ENCODE measurements at regions not wholly inside any gene's neighbourhood (a gene's known extent, or its start where the extent isn't known, plus 50 kb on each side); places are given as distances from the start of the nearest gene placed in this dataset.

DNA sequence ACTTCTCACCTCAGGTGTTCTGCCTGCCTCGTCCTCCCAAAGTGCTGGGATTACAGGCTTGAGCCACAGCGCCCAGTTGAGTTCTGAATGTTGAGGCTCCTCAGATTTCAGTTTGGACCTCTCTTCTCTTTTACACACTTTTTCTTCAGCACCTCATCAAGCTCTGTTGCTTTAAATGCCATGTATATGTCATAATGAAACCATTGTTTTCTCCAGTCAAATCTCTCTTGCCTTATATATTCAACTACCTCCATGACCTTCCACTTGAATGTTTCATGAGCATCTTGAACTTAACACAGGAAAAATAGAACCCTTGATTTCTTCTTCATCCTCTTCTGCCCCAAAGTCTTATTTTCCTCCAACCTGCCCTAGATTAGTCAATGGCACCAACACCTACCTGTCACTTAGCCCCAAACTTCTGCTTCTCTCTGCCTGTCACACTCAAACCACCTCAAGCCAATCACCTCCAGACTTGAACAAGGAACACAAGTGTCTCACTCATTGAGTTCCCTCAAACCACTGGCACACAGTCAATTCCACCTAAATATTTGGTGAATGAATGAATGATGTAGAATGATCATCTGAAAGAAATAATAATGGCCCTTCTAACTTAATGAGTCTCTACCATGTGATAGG, 161.0 kb upstream of the SGK1 start:
- DNase-seq, result no peak

DNA sequence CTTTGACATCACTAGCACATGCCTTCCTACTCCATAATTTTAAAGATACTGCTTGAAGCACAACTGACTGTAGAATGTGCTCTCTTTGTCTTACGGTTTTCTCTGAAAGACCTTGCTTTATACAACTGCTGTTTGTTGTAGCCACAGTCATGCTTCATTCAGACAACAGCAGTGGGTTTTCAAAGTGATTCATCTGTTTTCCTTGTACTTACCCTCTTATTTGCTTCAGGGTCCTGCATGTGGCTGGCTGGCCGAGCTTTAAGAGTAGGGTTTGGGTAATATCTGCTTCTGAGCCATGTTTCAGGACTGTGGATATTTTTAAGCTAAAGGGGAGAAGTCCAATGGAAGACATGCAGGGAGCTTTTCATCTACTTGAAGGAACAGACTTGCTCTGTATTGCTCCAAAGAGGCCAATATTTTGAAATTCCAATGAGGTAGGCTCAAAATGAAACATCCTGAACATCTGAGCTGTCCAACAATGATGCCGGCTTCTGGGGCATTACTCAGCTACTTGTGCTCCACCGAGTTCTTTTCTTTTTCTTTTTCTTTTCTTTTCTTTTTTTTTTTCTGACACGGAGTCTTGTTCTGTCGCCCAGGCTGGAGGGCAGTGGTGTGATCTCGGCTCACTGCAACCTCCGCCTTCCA, 160.2 kb upstream of the SGK1 start:
- DNase-seq, result no peak

DNA sequence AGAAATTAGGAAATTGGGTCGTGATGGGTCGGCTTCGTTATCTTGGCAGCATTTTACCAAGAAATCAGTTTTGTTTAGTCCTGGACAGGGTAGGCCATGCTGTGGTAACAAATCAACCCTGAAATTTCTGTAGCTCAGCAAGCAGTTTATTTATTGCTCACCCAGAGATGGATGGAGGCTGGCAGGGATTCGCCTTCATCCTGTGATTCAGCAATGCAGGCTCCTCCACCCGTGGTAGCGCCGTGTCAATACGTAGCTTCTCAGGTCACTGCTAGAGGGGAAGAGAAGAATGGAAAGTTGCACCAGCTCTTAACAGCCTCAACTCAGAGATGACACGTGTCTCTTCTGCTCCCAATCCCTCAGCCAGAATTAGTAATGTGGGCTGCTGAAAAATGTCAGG, 157.0 kb upstream of the SGK1 start:
- no peak for DNase-seq

DNA sequence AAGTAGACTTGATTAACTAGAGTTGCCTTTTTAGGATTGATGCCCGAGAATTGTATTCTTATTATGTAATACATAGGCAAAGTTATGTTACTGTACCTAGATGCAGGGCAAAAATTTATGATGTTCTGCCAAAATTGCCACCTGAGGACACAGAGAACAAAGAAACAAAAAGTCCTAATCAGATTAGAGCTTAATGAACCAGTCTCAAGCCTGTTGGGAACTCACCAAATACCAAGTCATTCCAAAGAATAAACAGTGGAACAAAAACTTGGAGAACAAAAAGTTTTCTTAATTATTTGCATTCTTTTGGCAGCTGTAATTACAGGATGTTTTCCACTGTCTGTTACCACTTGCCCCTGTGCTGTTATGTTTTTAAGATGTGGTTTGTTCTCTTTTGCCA, 154.7 kb upstream of the SGK1 start:
- DNase-seq, result no peak

DNA sequence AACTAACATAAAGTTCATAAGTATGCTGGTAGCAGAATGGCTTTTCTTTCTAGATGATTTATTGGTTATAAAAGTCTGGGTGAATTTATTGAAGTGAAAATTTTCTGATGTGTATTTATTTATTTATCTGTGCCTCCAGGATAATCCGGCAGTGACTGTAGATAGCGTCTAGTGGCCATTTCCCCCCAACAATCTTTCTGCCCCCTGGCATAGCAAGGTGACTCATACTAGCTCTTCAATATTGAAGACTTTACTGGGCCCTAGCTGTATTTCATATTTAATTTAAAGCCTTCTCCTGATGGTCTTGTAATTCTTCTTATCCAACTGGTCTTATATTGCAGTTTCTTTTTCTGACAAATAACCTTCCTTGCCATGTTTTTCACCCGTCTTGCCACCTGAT, 154.1 kb upstream of the SGK1 start:
- DNase-seq, result no peak

DNA sequence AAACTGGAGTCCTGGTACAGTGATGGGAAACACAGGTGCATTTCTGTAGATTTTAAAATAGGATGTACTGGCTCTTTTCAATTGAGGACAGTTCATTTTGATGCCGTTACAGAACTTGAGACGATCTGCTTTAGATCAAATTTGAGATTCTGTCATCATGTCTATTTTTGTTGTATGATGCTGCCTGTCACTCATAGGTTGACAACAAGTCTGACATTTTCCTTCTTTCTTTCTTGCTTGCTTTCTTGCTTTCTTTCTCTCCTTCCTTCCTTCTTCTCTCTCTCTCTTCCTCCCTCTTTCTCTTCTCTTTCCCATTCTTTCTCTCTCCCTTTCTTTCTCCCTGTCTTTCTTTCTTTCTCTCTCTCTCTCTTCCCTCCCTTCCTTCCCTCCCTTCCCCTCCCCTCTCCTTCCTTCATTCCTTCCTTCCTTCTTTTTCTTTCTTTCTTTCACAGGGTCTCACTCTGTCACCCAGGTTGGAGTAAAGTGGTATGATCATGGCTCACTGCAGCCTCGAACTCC, 152.6 kb upstream of the SGK1 start:
- no peak for DNase-seq

DNA sequence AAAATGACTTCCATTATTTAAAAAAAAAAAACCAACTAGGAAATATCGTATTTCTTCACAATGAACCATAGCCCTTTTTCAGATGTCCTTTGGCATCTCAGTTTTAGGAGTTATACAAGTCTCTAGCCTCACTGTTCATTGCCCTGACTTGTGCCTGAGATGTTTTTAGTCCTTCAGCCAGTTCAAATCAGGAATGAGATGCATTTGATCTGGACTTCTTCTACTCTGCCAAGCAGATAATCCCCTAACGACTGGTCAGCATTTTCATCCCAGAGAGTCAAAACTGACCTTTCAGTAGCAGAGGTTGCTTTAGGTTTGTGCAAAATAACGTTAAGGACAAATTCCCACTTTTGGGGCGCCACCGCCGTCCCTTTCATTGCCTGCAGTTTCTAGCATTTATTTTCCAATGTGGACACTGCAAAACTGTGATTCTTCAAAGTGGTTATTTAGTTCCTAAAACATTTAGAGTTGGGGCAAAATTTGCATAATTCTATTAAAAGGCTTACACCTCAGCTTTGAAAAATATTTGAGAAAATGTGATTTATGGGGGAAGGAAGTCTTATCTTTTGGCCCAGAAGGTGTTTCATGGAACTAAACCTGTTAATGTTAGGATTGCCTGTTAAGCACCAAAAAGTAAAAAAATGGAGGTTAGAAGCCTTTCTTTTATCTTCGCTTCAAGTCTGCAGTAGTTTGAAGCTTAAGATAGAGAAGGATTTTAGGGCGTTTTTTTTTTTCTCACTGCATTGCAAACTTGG, 152.0 kb upstream of the SGK1 start:
- no peak for DNase-seq

DNA sequence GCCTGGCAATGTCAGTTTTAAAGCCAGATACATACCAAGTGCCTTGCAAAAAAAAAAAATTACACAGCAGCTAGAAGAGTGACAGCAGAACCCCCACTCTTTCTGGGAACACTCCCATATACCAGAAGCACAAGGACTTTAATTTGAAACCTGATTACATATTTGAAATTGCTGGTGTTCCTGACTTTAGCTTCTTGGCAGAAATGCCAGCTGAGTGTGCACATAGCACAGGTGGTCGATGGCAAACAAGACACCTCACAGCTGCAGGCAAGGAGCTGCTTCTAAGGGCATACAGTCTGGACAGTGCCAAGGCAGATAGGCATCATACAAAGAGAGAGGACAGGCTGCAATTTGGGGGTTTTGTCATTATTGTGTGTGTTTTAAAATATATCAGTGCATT, 150.7 kb upstream of the SGK1 start:
- DNase-seq, result no peak

DNA sequence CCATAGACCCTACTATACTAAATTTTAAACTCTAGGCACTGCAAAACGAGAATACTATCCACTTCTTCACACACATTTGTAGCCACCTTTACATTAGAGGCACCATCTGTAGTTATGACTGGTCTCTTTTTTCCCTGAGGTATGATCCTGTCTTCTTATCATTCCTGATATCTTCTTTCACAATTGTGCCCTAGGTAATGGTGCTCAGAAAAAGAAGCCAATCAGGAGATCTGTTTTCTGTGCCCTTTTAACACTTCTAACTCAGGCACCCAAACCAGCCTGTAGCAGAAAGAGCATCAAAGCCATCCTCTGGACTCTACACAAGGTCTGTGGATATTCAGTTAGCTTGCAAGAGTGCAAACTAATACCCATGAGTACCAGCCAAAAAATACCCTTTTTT, 149.7 kb upstream of the SGK1 start:
- no peak for DNase-seq

DNA sequence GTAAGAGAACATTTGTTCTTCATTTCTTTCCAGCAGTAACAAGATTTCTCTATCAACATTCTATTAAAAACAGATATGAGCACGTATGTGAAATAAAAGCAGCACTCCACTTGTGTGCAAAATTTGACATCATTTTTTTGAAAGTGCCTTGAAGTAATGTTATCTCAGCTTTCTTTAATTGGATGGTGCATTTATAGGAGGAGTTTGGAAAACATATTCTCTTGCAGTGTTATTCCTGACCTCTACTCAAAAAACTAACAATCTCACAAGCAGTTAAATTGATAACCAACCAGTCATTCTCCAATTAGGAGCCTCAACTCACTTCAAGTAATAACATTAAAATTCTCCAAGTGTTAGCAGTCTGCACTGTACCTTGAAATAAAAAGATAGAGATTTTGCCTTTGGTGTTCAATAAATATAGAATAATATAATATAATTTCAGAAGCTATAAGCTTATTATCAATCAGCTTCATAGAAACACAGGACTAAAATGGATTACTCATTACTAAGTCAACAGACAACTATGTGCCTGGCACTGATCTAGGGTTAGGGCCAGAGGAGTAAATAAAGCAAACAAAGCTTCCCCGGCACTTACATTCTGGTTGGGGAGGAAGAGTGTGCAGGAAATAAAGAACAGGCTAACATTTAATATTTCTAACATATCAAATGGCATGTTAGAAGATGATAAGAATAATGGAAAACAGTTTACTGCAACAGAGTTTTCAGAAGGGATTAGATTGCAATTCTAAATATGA, 149.0 kb upstream of the SGK1 start:
- DNase-seq, result no peak

DNA sequence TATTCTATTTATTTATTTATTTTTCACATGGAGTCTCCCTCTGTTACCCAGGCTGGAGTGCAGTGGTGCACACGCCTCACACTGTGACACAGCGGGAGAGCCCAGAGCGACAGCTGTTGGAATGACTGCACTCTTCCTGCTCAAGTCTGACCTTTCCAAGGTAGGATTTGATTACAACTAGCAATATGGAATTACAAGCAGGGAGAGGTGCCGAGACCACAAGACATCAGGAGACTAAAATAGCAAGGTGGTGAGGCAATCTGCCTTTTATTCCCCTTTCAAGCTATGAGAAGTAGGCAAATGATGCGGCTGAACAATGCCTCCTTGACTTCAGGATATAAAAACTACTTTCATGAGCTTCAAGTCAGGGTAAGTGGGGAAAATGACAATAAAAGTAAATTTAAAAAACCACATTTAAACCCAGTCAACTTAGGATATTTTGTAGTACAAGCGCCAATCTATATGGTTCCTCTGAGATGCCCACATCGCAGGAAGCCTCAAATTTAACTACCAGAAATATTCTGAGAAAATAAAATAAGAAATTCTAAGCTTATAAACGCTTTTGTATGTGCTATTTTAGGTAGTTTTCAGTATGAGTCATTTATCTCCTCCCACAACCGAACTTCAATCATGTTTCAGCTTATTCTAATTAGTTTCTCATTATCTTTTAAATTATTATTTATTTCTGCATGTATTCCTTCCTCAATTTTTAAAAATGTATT, 146.9 kb upstream of the SGK1 start:
- DNase-seq, result peak in 1 of 2 experiments; percentile 35

DNA sequence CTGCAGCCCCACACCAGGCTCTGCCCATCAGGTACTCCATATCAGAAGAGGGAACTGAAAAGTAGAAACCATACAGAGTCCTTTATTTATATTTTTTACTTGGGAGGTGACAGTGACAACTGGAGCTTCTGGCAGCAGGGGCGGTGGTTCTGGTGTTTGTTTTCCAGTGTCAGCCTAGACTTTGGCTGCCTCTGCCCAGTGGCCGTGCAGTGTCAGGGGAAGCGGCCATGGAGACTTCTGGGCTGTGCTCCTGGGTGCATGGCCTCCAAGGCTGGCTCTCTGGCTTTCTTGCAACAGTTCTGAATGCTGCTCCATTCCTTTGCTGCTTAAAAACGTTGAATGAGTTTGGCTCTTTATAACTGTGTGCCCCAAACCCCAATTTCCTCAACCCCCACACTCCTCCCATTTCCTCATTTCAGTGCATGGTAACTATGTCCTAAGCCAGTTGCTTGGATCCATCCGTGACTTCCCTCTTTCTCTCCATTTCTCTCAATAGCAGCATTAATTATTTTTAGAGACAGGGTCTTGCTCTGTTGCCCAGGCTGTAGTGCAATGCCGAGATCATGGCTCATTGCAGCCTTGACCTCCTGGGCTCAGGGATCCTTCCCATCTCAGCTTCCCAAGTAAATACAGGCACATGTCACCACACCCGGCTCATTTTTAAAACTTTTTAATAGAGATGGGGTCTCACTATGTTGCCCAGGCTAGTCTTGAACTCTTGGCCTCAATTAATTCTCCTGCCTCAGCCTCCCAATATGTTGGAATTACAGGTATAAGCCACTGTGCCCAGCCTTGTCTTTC, 141.1 kb upstream of the SGK1 start:
- no peak for DNase-seq

DNA sequence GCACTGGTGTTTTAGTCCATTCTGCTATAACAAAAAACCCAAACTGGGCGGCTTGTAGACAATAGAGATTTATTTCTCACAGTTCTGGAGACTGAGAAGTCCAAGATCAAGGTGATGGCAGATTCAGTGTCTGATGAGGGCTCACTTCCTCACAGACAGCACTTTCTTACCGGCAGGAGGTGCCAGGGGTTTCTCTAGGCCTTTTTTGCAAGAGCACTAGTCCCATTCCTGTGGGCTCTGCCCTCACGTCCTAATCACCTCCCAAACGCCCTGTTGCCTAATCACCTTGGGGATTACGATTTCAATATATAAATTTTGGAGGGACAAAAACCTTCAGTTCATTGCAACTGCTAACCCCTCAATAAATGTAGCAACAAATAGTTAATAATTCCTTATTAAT, 140.0 kb upstream of the SGK1 start:
- no peak for DNase-seq

DNA sequence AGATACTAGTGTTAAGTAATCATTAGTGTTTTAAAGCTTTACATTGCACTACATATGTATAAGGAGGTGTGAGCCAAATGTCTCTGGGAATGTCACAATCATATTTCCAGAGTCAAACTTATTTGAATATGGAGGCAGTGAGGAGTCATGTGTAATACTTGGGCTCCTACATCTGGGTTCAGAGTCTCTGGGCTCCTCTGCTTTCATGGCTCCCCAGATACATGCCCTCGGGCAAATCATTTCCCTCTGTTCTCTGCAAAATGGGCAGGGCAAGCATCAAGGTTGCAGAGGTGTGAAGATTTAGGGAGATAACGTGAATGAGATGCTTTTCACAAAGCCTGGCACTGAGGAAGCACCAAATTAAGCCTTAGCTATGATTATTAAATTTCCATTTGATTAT, 138.3 kb upstream of the SGK1 start:
- DNase-seq, result no peak

DNA sequence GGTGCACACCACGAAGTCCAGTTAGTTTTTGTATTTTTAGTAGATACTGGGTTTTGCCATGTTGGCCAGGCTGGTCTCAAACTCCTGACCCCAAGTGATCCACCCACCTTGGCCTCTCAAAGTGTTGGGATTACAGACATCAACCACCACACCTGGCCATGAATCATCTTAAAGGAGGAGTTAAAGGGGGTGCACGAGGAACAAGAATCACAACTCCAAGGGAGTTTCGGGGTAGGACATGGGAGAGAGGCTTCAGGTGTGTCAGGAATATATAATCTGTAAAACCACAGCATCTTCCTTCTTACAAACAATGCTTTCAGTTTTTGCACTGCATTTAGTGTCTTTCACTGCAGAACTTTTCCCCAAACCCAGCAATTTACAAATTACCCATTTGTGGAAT, 137.4 kb upstream of the SGK1 start:
- no peak for DNase-seq

DNA sequence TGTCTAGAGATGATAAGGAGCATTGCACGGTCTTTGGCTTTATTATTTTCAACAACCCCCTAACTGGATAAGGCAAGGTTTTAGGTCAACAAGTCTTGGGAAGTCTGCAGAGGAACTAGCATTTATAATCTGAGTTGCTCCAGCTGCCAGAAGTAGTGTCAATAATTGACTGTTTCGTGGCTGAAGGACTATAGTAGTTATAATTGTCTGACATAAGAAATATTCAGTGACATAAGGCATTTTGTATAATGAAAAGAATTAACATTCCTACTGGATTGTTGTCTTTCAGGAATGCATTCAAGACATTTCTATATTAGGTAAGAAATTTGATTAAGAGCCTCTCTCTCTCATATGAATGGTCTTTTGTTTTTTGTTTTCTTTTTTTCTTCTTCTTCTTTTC, 136.9 kb upstream of the SGK1 start:
- DNase-seq, result no peak

DNA sequence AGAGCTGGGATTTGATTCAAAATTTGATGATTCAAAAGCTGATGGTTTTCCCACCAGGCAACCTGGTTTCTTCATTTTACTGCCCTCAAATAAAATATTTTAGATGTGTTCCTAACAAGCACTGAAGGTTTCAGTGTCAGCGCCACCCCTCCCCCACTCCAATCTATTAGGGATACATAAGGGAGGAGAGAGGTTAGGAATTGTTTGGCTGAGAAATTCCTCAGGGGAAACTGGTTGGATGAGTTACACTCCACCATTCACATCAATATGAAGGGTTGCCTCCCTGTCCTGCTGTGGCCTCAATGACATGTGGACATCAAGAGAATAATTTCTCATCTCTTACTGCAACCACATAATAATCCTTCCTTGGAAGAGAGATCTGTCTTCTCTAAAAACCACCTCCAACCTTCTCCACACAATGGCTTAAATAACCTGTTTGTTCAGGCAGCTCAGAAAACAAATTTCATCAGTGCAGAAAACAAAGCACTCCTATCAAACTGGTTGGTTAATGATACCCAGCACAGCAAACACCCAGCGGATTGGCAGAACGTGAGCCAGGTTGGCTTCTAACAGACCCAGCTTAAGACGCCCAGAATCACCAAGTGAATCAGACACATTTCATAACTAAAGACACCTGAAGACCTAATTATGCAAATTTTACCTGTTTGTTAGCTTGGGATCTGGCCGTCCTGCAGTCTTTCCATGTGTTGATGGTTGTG, 136.0 kb upstream of the SGK1 start:
- DNase-seq, result no peak

DNA sequence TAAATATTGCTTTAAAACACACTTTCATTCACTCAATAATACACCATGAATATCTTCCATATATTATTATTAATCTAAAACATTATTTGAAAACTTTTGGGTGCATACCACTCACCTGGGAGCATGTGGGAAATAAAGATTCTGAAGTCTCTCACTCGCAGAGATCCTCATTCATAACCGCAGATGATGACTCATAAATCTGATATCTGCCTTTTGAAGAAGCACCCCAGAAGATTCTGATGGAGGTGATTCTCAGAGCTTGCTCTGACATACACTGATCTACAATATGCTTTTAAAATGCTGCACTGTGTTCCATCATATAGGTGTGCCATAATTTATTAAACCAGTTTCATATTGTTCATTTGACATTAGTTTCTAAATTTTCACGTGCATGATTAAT, 135.0 kb upstream of the SGK1 start:
- no peak for DNase-seq

DNA sequence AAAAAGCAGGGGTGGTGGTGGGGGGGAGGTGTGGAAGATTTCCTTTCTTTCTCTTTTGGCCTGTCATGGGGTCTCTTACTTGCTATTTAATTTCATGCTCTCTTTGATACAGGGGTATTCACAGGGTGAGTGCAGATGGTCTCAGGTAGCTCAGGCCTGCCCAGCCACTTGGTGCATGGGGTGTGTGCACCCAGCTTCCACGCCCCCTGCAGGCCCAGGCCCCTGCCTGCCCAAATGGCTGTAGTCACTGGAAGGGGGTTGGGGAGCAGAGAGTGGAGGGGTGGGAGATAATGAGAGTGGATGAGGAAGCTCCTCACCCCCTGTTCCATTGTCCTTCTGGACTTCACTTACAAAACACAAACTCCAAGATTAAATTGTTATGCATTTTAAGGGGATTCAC, 133.6 kb upstream of the SGK1 start:
- no peak for DNase-seq

DNA sequence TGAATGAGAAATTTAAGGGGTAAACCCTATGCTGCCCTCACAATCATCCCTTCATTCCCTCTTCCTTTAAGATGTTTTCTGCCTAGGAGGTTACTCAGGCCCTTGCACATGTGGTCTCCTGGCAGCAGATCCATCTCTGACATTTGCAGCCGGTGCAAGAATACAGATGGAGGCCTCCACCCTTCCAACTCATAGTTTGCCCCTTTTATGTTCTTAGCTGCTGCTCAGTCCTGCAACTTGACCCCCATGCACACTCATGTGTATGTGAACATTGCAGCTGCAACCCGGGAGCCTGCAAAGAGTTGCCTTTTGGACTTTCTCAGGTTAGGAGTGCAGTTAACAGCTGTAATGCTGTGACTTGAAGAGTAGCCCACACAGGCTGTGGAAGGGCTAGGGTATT, 131.9 kb upstream of the SGK1 start:
- no peak for DNase-seq

DNA sequence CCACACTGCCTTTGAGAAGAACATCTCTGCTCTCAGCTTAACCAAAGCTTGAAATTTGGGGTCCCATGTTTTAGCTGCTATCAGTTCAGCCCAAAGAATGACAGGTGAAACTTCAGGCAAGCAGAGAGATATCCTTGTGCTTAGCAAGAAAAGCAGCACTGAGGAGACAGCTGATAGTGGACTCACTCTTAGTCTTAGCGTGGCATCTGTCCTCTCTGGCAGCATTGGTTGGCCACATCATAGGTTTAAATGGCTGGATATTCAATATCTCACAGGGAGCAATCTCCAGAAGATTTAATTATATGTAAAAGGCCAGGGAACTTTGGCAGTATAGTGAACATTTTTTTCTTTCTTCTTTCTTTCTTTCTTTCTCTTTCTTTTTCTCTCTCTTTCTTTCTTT, 131.1 kb upstream of the SGK1 start:
- DNase-seq, result no peak
